ENCODE measurements at regions not wholly inside any gene's neighbourhood (a gene's known extent, or its start where the extent isn't known, plus 50 kb on each side); places are given as distances from the start of the nearest gene placed in this dataset.

GRCh38 chr13:66139701-66140100, 1090.4 kb downstream of the PCDH9 start:
- Histone ChIP-seq H2AFZ (ENCODE audit: low read depth, low read length, poor library complexity, severe bottlenecking) (no peak overlapping the region), H4K20me1 (ENCODE audit: insufficient read depth) (no peaks in the 10 kb centered on the region), H3K4me1 (ENCODE audit: control insufficient read depth in 1 of 2, insufficient read depth in 2 of 2, low read length in 2 of 2) (no peaks in the 10 kb centered on the region), H3K79me2 (ENCODE audit: insufficient read depth, low read length) (no peaks in the 10 kb centered on the region), H3K36me3 (ENCODE audit: control insufficient read depth in 1 of 2, insufficient read depth in 2 of 2, low read length in 2 of 2) (no peaks in the 10 kb centered on the region), H3K9me2 (ENCODE audit: insufficient read depth) (no peaks in the 10 kb centered on the region), H3K9ac (ENCODE audit: low read length) (no peak overlapping the region), H3K4me2 (ENCODE audit: low read length) (no peak overlapping the region), H3K4me3 (replicated peaks in 1 of 2; ENCODE audit: low read depth in 1 of 2, low read length in 2 of 2) (no peak overlapping the region), H3K9me3 (ENCODE audit: control insufficient read depth in 1 of 2, insufficient read depth in 1 of 2, low read depth in 1 of 2, low read length in 2 of 2) (no peaks in the 10 kb centered on the region), H3K27ac (ENCODE audit: low read depth, low read length) (no peak overlapping the region), H3K27me3 (ENCODE audit: insufficient read depth, low read length) (no peaks in the 10 kb centered on the region)
- ATAC-seq (no peak), DNase-seq (ENCODE audit: low read depth, low spot score) (no peak)
- CTCF ChIA-PET: no interaction called here
- RAD21 ChIA-PET (ENCODE audit: low non-redundant PET in 1 of 2, low total read pairs in 2 of 2, uncharacterized antibody in 2 of 2, unreplicated experiment in 2 of 2): no interaction called here
- no TSS peak for BruUV-seq (replicated peaks)
- intact Hi-C loops (cut with micrococcal nuclease): no loop called here
- TF ChIP-seq EZH2phosphoT487 (IDR thresholded peaks at IDR 0.05; ENCODE audit: borderline replicate concordance) (no peak), FOSL1 (IDR thresholded peaks at IDR 0.05; ENCODE audit: low read depth) (no peak), ZBTB33 (IDR thresholded peaks at IDR 0.05; ENCODE audit: extremely low read depth, insufficient replicate concordance, low read length) (no peak), SRF (IDR thresholded peaks at IDR 0.05; ENCODE audit: low read depth) (no peak), EZH2 (IDR thresholded peaks at IDR 0.05) (no peak), ZNF274 (IDR thresholded peaks at IDR 0.05; ENCODE audit: low read depth, low read length) (no peak), EGR1 (IDR thresholded peaks at IDR 0.05; ENCODE audit: low read depth) (no peak), SP1 (IDR thresholded peaks at IDR 0.05; ENCODE audit: low read depth) (no peak), ATF3 (IDR thresholded peaks at IDR 0.05) (no peak), POLR2A (IDR thresholded peaks at IDR 0.05; ENCODE audit: borderline replicate concordance, extremely low read depth, insufficient read depth, insufficient read length) (no peak), YY1 (IDR thresholded peaks at IDR 0.05; ENCODE audit: extremely low read depth, insufficient replicate concordance, low read depth, low read length) (no peak), ELF1 (IDR thresholded peaks at IDR 0.05; ENCODE audit: borderline replicate concordance, low read depth) (no peak)
- POLR2A ChIA-PET: no interaction called here

Data from HCT116 (cell line).